ACC112 (cell line): ENCODE measurements at regions not wholly inside any gene's neighbourhood (a gene's known extent, or its start where the extent isn't known, plus 50 kb on each side); places are given as distances from the start of the nearest gene placed in this dataset.
A peak's percentile ranks its signal among the peaks of the same experiment; 100 is the strongest.

Source experiments
- H2AFZ ChIP-seq: fragments of 200-600 bp; sonication (generic); one replicate; pipeline ENCODE4 v1.6.0; 2017; ENCODE audit warnings: antibody characterized with exemption, low read length; ENCODE audit not compliant: unreplicated experiment
- H3K27ac ChIP-seq: fragments of 200-600 bp; sonication (generic); 2 replicates; pipeline ENCODE4 v1.5.1; 2014; ENCODE audit warnings: low read depth, mild to moderate bottlenecking, antibody characterized with exemption, low read length, moderate library complexity
- H3K27me3 ChIP-seq: fragments of 200-600 bp; sonication (generic); 2 replicates; pipeline ENCODE4 v1.6.1; 2014; ENCODE audit warnings: mild to moderate bottlenecking, antibody characterized with exemption, low read length, moderate library complexity, mixed read lengths; ENCODE audit not compliant: insufficient read depth
- H3K36me3 ChIP-seq: fragments of 200-600 bp; sonication (generic); 2 replicates; pipeline ENCODE4 v1.6.1; 2016; ENCODE audit warnings: mild to moderate bottlenecking, antibody characterized with exemption, low read length, moderate library complexity, mixed read lengths; ENCODE audit not compliant: insufficient read depth
- H3K4me1 ChIP-seq: fragments of 200-600 bp; sonication (generic); one replicate; pipeline ENCODE4 v1.6.1; 2016; ENCODE audit warnings: low read length, mixed read lengths; ENCODE audit not compliant: insufficient read depth, unreplicated experiment, control insufficient read depth
- H3K4me3 ChIP-seq: fragments of 200-600 bp; sonication (generic); 2 replicates; pipeline ENCODE4 v1.5.1; 2014; ENCODE audit warnings: mild to moderate bottlenecking, low read depth, low read length
- H3K79me2 ChIP-seq: fragments of 200-600 bp; sonication (generic); one replicate; pipeline ENCODE4 v1.6.0; 2016; ENCODE audit warnings: low read length; ENCODE audit not compliant: control insufficient read depth, unreplicated experiment, insufficient read depth

GRCh38 chr13:97826421-97827012, 127.0 kb upstream of the IPO5 start:
- H3K36me3 ChIP-seq = no peaks in the 10 kb centered on the region
- no peak overlapping the region for H3K4me3 ChIP-seq
- no peaks in the 10 kb centered on the region for H3K79me2 ChIP-seq

DNA sequence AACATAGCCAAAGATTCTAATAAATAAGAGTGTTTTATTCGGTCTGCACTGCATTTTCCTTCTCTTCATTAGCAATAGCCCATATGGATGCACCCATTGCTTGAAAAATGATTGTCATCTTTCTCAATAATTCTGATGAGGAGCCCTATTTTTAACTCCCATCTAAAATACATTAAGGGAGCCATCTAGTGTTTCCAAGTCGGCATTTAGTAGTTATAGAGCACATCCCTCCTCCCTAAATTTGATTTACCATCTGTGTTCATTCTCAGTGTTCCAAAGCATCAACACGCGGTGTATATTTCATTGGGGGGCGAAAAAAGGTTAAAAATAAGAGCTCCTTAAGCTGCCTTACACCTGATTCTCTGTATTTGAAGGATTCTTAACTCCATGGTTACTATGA, 119.2 kb upstream of the IPO5 start:
- no peaks in the 10 kb centered on the region for H3K36me3 ChIP-seq

More at GRCh38 chr13:97826421-97827012, 127.0 kb upstream of the IPO5 start:
- Histone ChIP-seq H3K27ac (no peak overlapping the region), H2AFZ (no peak overlapping the region), H3K4me1 (no peaks in the 10 kb centered on the region), H3K27me3 (peaks cover 22% of the 10 kb centered on the region)

GRCh38 chr13:97843189-97843588, 110.3 kb upstream of the IPO5 start:
- H3K79me2 ChIP-seq = no peaks in the 10 kb centered on the region
- H3K4me3 ChIP-seq = no peak overlapping the region

More for the DNA sequence above, 119.2 kb upstream of the IPO5 start:
- no peak overlapping the region for H3K4me3 ChIP-seq
- H3K27me3 ChIP-seq = peaks cover 12% of the 10 kb centered on the region
- H3K4me1 ChIP-seq = peaks cover 3% of the 10 kb centered on the region
- no peak overlapping the region for H2AFZ ChIP-seq
- H3K79me2 ChIP-seq = no peaks in the 10 kb centered on the region
- H3K27ac ChIP-seq = no peak overlapping the region

DNA sequence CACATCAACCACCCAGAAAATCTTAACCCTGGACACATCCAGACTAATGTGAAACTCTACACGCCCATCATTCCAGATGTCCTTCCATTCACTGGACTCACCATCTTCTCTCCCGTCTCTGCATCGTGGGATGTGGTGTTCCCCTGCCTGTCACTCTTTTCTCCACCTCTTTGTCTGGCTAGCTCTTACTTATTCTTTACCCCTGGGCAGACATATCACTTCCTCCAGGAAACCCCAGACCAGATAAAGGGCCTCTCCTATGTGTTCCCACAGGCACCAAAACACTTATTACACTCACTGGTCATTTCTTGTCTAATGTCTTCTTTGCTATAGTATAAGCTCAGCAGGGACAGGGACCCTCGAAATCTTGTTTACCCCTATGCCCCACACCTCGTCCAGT, 109.3 kb upstream of the IPO5 start:
- H3K79me2 ChIP-seq = no peaks in the 10 kb centered on the region
- H3K27ac ChIP-seq = no peak overlapping the region
- H3K4me1 ChIP-seq = no peaks in the 10 kb centered on the region
- H2AFZ ChIP-seq = no peak overlapping the region
- H3K27me3 ChIP-seq = peaks cover 15% of the 10 kb centered on the region
- H3K36me3 ChIP-seq = no peaks in the 10 kb centered on the region
- H3K4me3 ChIP-seq = no peak overlapping the region

More at GRCh38 chr13:97843189-97843588, 110.3 kb upstream of the IPO5 start:
- H3K27ac ChIP-seq = no peak overlapping the region
- no peaks in the 10 kb centered on the region for H3K36me3 ChIP-seq
- H3K27me3 ChIP-seq = peaks cover 15% of the 10 kb centered on the region
- H2AFZ ChIP-seq = no peak overlapping the region
- no peaks in the 10 kb centered on the region for H3K4me1 ChIP-seq

- Histone ChIP-seq H3K27ac (no peak overlapping the region), H3K79me2 (no peaks in the 10 kb centered on the region), H3K36me3 (no peaks in the 10 kb centered on the region), H3K27me3 (no peaks in the 10 kb centered on the region), H3K4me1 (peaks cover 8% of the 10 kb centered on the region), H2AFZ (no peak overlapping the region), H3K4me3 (no peak overlapping the region)
Observed at GRCh38 chr13:97848886-97849285, 104.6 kb upstream of the IPO5 start.

DNA sequence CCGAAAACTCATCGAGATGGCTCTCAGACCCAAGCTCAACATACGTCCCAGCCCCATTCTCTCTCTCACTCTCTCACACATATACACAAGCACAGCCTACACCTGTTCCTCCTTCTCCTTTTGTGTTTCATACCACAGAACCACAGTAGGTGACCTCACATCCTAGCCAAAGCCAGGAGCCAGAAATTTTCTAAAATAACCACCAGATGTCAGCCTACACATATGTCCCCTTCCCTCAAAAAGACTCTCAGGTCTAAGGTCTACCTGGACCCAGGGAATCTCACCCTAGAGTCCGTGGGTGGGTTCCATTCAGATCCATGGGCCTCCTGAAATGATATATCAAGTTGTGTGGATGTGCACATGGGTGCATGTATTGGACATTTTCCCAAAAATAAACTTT, 104.2 kb upstream of the IPO5 start:
- no peak overlapping the region for H3K4me3 ChIP-seq
- no peaks in the 10 kb centered on the region for H3K36me3 ChIP-seq
- peaks cover 10% of the 10 kb centered on the region for H3K4me1 ChIP-seq
- no peaks in the 10 kb centered on the region for H3K79me2 ChIP-seq
- no peak overlapping the region for H3K27ac ChIP-seq
- H3K27me3 ChIP-seq = no peaks in the 10 kb centered on the region
- H2AFZ ChIP-seq = no peak overlapping the region

GRCh38 chr13:97851269-97851668, 102.2 kb upstream of the IPO5 start:
- no peaks in the 10 kb centered on the region for H3K79me2 ChIP-seq

GRCh38 chr13:97852181-97852874, 101.1 kb upstream of the IPO5 start:
- Histone ChIP-seq H2AFZ (no peak overlapping the region), H3K79me2 (no peaks in the 10 kb centered on the region), H3K27ac (no peak overlapping the region), H3K27me3 (no peaks in the 10 kb centered on the region), H3K4me1 (peaks cover 20% of the 10 kb centered on the region), H3K4me3 (no peak overlapping the region), H3K36me3 (no peaks in the 10 kb centered on the region)

More at GRCh38 chr13:97851269-97851668, 102.2 kb upstream of the IPO5 start:
- Histone ChIP-seq H2AFZ (no peak overlapping the region), H3K4me1 (peaks cover 17% of the 10 kb centered on the region), H3K4me3 (no peak overlapping the region), H3K36me3 (no peaks in the 10 kb centered on the region), H3K27me3 (no peaks in the 10 kb centered on the region), H3K27ac (no peak overlapping the region)

- Histone ChIP-seq H3K27me3 (no peaks in the 10 kb centered on the region), H2AFZ (peak overlapping the region; percentile 74)
Observed at GRCh38 chr13:97853550-97853949, 99.9 kb upstream of the IPO5 start.

DNA sequence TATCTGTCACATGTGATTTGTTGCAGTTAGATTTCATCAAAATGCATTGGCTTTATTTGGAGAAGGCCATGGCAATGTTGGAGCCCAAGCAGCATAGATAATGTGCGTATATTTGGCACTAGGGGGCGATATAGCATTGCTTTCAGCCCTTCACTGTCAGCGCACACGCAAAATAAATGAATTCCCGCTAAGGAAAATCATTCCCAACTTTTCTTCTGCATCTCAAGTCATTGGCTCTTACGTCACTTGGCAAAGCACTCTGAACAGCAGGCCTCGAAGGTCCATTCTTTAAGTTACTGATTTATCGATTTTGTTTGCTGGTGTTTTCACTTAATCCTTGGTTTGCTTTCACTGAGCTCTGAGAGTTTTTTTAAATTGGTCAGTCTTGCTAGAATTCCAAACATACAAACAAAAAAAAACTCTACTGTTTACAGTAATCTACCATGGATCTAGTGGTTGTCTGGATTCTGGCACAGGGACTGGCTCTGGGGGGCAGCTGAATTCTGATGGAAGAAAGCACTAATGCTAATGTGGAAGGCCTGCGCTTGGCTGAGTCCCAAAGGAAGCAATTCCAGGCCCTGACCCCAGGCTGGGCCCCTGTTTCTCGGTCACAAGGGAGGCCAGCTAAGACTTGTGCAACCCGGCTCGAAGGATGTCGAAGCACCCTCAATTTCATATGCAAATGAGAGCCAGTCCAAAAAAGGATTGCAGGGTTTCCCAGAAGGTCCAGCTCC, 97.7 kb upstream of the IPO5 start:
- H3K4me3 ChIP-seq = no peak overlapping the region
- H3K27me3 ChIP-seq = no peaks in the 10 kb centered on the region
- H3K4me1 ChIP-seq = peaks cover 20% of the 10 kb centered on the region
- peak overlapping the region; percentile 16 for H2AFZ ChIP-seq
- H3K79me2 ChIP-seq = no peaks in the 10 kb centered on the region
- peak overlapping the region; percentile 51 for H3K27ac ChIP-seq
- H3K36me3 ChIP-seq = no peaks in the 10 kb centered on the region

More at GRCh38 chr13:97853550-97853949, 99.9 kb upstream of the IPO5 start:
- no peaks in the 10 kb centered on the region for H3K36me3 ChIP-seq
- peak overlapping the region; percentile 11; the same call in 1 of the 2 replicates for H3K4me3 ChIP-seq
- H3K79me2 ChIP-seq = no peaks in the 10 kb centered on the region
- H3K27ac ChIP-seq = peak overlapping the region; percentile 32
- H3K4me1 ChIP-seq = peaks cover 20% of the 10 kb centered on the region
